ENCODE measurements at regions not wholly inside any gene's neighbourhood (a gene's known extent, or its start where the extent isn't known, plus 50 kb on each side); places are given as distances from the start of the nearest gene placed in this dataset.

GRCh38 chr2:38448692-38449410, 71.8 kb upstream of the ATL2 start:
- H3K27ac ChIP-seq = no peak overlapping the region
- TF ChIP-seq, protein P1, sequence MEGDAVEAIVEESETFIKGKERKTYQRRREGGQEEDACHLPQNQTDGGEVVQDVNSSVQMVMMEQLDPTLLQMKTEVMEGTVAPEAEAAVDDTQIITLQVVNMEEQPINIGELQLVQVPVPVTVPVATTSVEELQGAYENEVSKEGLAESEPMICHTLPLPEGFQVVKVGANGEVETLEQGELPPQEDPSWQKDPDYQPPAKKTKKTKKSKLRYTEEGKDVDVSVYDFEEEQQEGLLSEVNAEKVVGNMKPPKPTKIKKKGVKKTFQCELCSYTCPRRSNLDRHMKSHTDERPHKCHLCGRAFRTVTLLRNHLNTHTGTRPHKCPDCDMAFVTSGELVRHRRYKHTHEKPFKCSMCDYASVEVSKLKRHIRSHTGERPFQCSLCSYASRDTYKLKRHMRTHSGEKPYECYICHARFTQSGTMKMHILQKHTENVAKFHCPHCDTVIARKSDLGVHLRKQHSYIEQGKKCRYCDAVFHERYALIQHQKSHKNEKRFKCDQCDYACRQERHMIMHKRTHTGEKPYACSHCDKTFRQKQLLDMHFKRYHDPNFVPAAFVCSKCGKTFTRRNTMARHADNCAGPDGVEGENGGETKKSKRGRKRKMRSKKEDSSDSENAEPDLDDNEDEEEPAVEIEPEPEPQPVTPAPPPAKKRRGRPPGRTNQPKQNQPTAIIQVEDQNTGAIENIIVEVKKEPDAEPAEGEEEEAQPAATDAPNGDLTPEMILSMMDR (IDR thresholded peaks at IDR 0.05) = no peak
- no peak for TF ChIP-seq POLR2A (IDR thresholded peaks at IDR 0.05)

GRCh38 chr2:38446906-38447561, 70.0 kb upstream of the ATL2 start:
- H3K36me3 ChIP-seq = no peaks in the 10 kb centered on the region
- no peaks in the 10 kb centered on the region for H3K27me3 ChIP-seq
- H3K9me3 ChIP-seq = no peaks in the 10 kb centered on the region
- TF ChIP-seq POLR2A (IDR thresholded peaks at IDR 0.05) = no peak
- TF ChIP-seq, protein P1 (IDR thresholded peaks at IDR 0.05) = no peak
- intact Hi-C loops (cut with DNase I; ENCODE audit: low total_unique reads) = no loop called here
- H3K4me1 ChIP-seq = no peaks in the 10 kb centered on the region
- no peak overlapping the region for H3K27ac ChIP-seq
- no peak overlapping the region for H3K4me3 ChIP-seq
- no peak for DNase-seq

More at GRCh38 chr2:38448692-38449410, 71.8 kb upstream of the ATL2 start:
- Histone ChIP-seq H3K4me1 (no peaks in the 10 kb centered on the region), H3K27me3 (no peaks in the 10 kb centered on the region), H3K4me3 (no peak overlapping the region), H3K9me3 (no peaks in the 10 kb centered on the region), H3K36me3 (no peaks in the 10 kb centered on the region)
- no peak for DNase-seq
- intact Hi-C loops (cut with DNase I; ENCODE audit: low total_unique reads) = no loop called here

DNA sequence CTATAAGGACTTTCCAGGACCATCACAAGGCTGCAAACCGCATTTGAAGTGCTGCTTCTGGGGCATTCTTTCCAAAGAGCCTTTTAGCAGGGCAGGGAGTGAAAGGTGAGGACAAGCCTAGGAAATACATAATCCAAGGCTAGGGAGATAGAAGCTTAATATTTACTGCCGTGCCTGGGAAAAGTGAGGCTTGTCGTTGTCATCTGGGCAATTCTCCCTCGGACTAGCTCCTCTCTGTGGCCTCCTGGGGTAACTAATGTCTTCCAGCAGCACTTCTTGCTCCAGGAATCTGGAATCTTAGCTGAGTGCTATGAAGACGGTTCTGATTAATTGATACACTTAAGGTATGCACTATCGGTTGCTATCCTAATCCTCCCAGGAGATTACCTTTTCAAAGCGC, 69.3 kb upstream of the ATL2 start:
- Histone ChIP-seq H3K36me3 (no peaks in the 10 kb centered on the region), H3K4me1 (no peaks in the 10 kb centered on the region), H3K27me3 (no peaks in the 10 kb centered on the region), H3K4me3 (no peak overlapping the region), H3K9me3 (no peaks in the 10 kb centered on the region), H3K27ac (no peak overlapping the region)
- TF ChIP-seq, protein P1 (IDR thresholded peaks at IDR 0.05) = peak in 1 of 4 experiments; percentile 4
- TF ChIP-seq POLR2A (IDR thresholded peaks at IDR 0.05) = no peak
- DNase-seq = no peak
- intact Hi-C loops (cut with DNase I; ENCODE audit: low total_unique reads) = no loop called here

DNA sequence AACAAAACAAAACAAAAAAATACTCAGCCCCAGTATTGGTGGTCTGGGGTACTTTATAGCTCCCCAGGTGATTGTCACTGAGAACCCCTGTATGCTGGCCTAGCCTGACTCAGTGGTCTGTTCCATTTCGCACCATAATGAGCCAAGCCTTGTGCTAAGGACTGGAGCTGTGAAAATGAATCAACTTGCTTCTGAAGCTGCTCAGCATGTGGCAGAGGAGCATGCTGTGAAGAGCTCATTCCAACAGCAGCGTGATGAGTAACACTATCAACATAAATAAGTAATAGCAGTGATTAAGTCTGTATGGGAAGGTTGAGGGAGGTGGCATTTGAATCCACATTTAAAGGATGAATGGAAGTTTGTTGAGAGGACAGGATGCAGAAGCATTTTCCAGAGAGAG, 67.2 kb upstream of the ATL2 start:
- H3K9me3 ChIP-seq = no peaks in the 10 kb centered on the region
- H3K4me1 ChIP-seq = no peaks in the 10 kb centered on the region
- H3K27me3 ChIP-seq = no peaks in the 10 kb centered on the region
- no peaks in the 10 kb centered on the region for H3K36me3 ChIP-seq
- H3K4me3 ChIP-seq = no peak overlapping the region
- DNase-seq = no peak
- TF ChIP-seq, protein P1 (IDR thresholded peaks at IDR 0.05) = no peak
- no peak for TF ChIP-seq POLR2A (IDR thresholded peaks at IDR 0.05)
- intact Hi-C loops (cut with DNase I; ENCODE audit: low total_unique reads) = no loop called here
- peak overlapping the region; percentile 52 to 64 for H3K27ac ChIP-seq
